GM21381 (cell line): ENCODE measurements at regions not wholly inside any gene's neighbourhood (a gene's known extent, or its start where the extent isn't known, plus 50 kb on each side); places are given as distances from the start of the nearest gene placed in this dataset.

Experiments used
- ATAC-seq: cut with Tn5 transposase; IDR thresholded peaks from one replicate; pipeline ENCODE4 v1.9.1; 2021; ENCODE audit warnings: mild to moderate bottlenecking, moderate library complexity; ENCODE audit not compliant: unreplicated experiment

- no peak for ATAC-seq
Observed at GRCh38 chr4:178693816-178694215, 1251.6 kb upstream of the AGA start.

- ATAC-seq = no peak
Observed at GRCh38 chr4:178696515-178696914, 1254.3 kb upstream of the AGA start.

- ATAC-seq = no peak
Observed at GRCh38 chr4:178712486-178712885, 1270.2 kb upstream of the AGA start.

GRCh38 chr4:178738026-178738425, 1295.8 kb upstream of the AGA start:
- no peak for ATAC-seq

GRCh38 chr4:178745203-178745602, 1303.0 kb upstream of the AGA start:
- no peak for ATAC-seq

- no peak for ATAC-seq
Observed at GRCh38 chr4:178752954-178753525, 1310.8 kb upstream of the AGA start.

GRCh38 chr4:178778496-178778895, 1336.3 kb upstream of the AGA start:
- ATAC-seq = no peak

- ATAC-seq = no peak
Observed at GRCh38 chr4:178781779-178782178, 1339.5 kb upstream of the AGA start.

GRCh38 chr4:178784491-178784890, 1342.3 kb upstream of the AGA start:
- ATAC-seq = no peak

GRCh38 chr4:178789279-178789678, 1347.0 kb upstream of the AGA start:
- ATAC-seq = no peak

GRCh38 chr4:178799204-178799603, 1357.0 kb upstream of the AGA start:
- no peak for ATAC-seq

- ATAC-seq = no peak
Observed at GRCh38 chr4:178808106-178808505, 1365.9 kb upstream of the AGA start.

GRCh38 chr4:178809921-178810320, 1367.7 kb upstream of the AGA start:
- no peak for ATAC-seq

GRCh38 chr4:178811356-178811755, 1369.1 kb upstream of the AGA start:
- no peak for ATAC-seq

GRCh38 chr4:178812866-178813265, 1370.6 kb upstream of the AGA start:
- ATAC-seq = no peak

GRCh38 chr4:178814908-178815307, 1372.7 kb upstream of the AGA start:
- ATAC-seq = no peak

- no peak for ATAC-seq
Observed at GRCh38 chr4:178823673-178824295, 1381.5 kb upstream of the AGA start.

- no peak for ATAC-seq
Observed at GRCh38 chr4:178836865-178837264, 1394.6 kb upstream of the AGA start.

GRCh38 chr4:178838776-178839175, 1396.5 kb upstream of the AGA start:
- no peak for ATAC-seq

- no peak for ATAC-seq
Observed at GRCh38 chr4:178856139-178856800, 1414.0 kb upstream of the AGA start.

- ATAC-seq = no peak
Observed at GRCh38 chr4:178871476-178871875, 1429.2 kb upstream of the AGA start.

- ATAC-seq = no peak
Observed at GRCh38 chr4:178881937-178882336, 1439.7 kb upstream of the AGA start.
